ENCODE measurements at regions not wholly inside any gene's neighbourhood (a gene's known extent, or its start where the extent isn't known, plus 50 kb on each side); places are given as distances from the start of the nearest gene placed in this dataset.

- H3K4me3 Mint-ChIP-seq: no peak overlapping the region
- ChIA-PET POLR2A (no interaction called here), CTCF (no interaction called here)
- ATAC-seq (no peak), DNase-seq (ENCODE audit: low spot score) (no peak)
- no peaks in the 10 kb centered on the region for H3K9me3 Mint-ChIP-seq
- TF ChIP-seq ETV6 (CRISPR knock-in tag; IDR thresholded peaks at IDR 0.05) (no peak), GRHL2 (CRISPR knock-in tag; IDR thresholded peaks at IDR 0.05; ENCODE audit: insufficient replicate concordance, severe bottlenecking) (no peak), NR3C1 (CRISPR knock-in tag; conservative IDR thresholded peaks at IDR 0.05; ENCODE audit: low read depth) (no peak), ELF4 (CRISPR knock-in tag; IDR thresholded peaks at IDR 0.05; ENCODE audit: low read depth) (no peak), SOX15 (CRISPR knock-in tag; IDR thresholded peaks at IDR 0.05) (no peak), OVOL2 (CRISPR knock-in tag; IDR thresholded peaks at IDR 0.05; ENCODE audit: borderline replicate concordance) (no peak)
- no peak overlapping the region for H3K27ac Mint-ChIP-seq
- no peaks in the 10 kb centered on the region for H3K36me3 Mint-ChIP-seq
- peaks cover 42% of the 10 kb centered on the region for H3K4me1 Mint-ChIP-seq
- no peaks in the 10 kb centered on the region for H3K27me3 Mint-ChIP-seq (ENCODE audit: low read depth)
These were observed 93.7 kb downstream of the OR2K2 start for GRCh38 chr9:111236332-111236731.

- CTCF ChIA-PET: no interaction called here
- POLR2A ChIA-PET: no interaction called here
- H3K27ac Mint-ChIP-seq: peak overlapping the region; percentile 89
- no peak for DNase-seq (ENCODE audit: low spot score)
- no peaks in the 10 kb centered on the region for H3K27me3 Mint-ChIP-seq (ENCODE audit: low read depth)
- TF ChIP-seq MYBL2 (CRISPR knock-in tag; IDR thresholded peaks at IDR 0.05) (no peak), ZNF121 (CRISPR knock-in tag; IDR thresholded peaks at IDR 0.05) (peak; percentile 93)
- H3K4me1 Mint-ChIP-seq: peaks cover 42% of the 10 kb centered on the region
- H3K9me3 Mint-ChIP-seq: no peaks in the 10 kb centered on the region
- no peaks in the 10 kb centered on the region for H3K36me3 Mint-ChIP-seq
- no peak for ATAC-seq
- no peak overlapping the region for H3K4me3 Mint-ChIP-seq
These were observed 96.1 kb downstream of the OR2K2 start for GRCh38 chr9:111233963-111234362.

GRCh38 chr9:111232997-111233790 lies 96.8 kb downstream of the OR2K2 start:
- peaks cover 42% of the 10 kb centered on the region for H3K4me1 Mint-ChIP-seq
- H3K27ac Mint-ChIP-seq: peak overlapping the region; percentile 89
- DNase-seq (ENCODE audit: low spot score): peak; percentile 25
- peak overlapping the region; percentile 24; the same call in 1 of the 2 replicates for H3K4me3 Mint-ChIP-seq
- ChIA-PET POLR2A (no interaction called here), CTCF (interaction anchor here (1.0 to 1.4 kb wide), 2 partner anchors 54 to 197 kb away, joined by 3 to 7 read pairs; no protein-coding TSS in a partner anchor)
- H3K36me3 Mint-ChIP-seq: no peaks in the 10 kb centered on the region
- no peaks in the 10 kb centered on the region for H3K27me3 Mint-ChIP-seq (ENCODE audit: low read depth)
- no peaks in the 10 kb centered on the region for H3K9me3 Mint-ChIP-seq
- peak; percentile 78 for ATAC-seq
- TF ChIP-seq TCF7 (CRISPR knock-in tag; IDR thresholded peaks at IDR 0.05; ENCODE audit: low read depth): no peak
- no peak for TF ChIP-seq KAT7 (CRISPR knock-in tag; IDR thresholded peaks at IDR 0.05; ENCODE audit: borderline replicate concordance)
- TF ChIP-seq USF2 (CRISPR knock-in tag; IDR thresholded peaks at IDR 0.05): no peak
- no peak for TF ChIP-seq JUN (CRISPR knock-in tag; IDR thresholded peaks at IDR 0.05)
- TF ChIP-seq MYBL2 (CRISPR knock-in tag; IDR thresholded peaks at IDR 0.05): no peak
- TF ChIP-seq ATF2 (CRISPR knock-in tag; IDR thresholded peaks at IDR 0.05; ENCODE audit: borderline replicate concordance, low read depth): no peak
- no peak for TF ChIP-seq GABPB1 (CRISPR knock-in tag; IDR thresholded peaks at IDR 0.05)
- no peak for TF ChIP-seq TEAD1 (CRISPR knock-in tag; IDR thresholded peaks at IDR 0.05)
- TF ChIP-seq HMGXB4 (CRISPR knock-in tag; IDR thresholded peaks at IDR 0.05): no peak
- no peak for TF ChIP-seq ZNF219 (CRISPR knock-in tag; IDR thresholded peaks at IDR 0.05; ENCODE audit: borderline replicate concordance)
- no peak for TF ChIP-seq GTF2I (CRISPR knock-in tag; conservative IDR thresholded peaks at IDR 0.05)
- no peak for TF ChIP-seq CREB1 (CRISPR knock-in tag; IDR thresholded peaks at IDR 0.05)
- no peak for TF ChIP-seq SP1 (CRISPR knock-in tag; conservative IDR thresholded peaks at IDR 0.05)
- no peak for TF ChIP-seq ZNF416 (CRISPR knock-in tag; IDR thresholded peaks at IDR 0.05)
- TF ChIP-seq ZNF423 (CRISPR knock-in tag; IDR thresholded peaks at IDR 0.05): no peak
- TF ChIP-seq ZNF425 (CRISPR knock-in tag; conservative IDR thresholded peaks at IDR 0.05): no peak
- TF ChIP-seq RORB (CRISPR knock-in tag; IDR thresholded peaks at IDR 0.05): no peak
- no peak for TF ChIP-seq MLX (CRISPR knock-in tag; IDR thresholded peaks at IDR 0.05)
